ENCODE measurements at regions not wholly inside any gene's neighbourhood (a gene's known extent, or its start where the extent isn't known, plus 50 kb on each side); places are given as distances from the start of the nearest gene placed in this dataset.

GRCh38 chr1:58155418-58156123, 391.0 kb downstream of the OMA1 start:
- no peaks in the 10 kb centered on the region for H3K9me3 ChIP-seq
- TF ChIP-seq POLR2A (IDR thresholded peaks at IDR 0.05): no peak
- no peak for TF ChIP-seq CTCF (IDR thresholded peaks at IDR 0.05)
- no peak overlapping the region for H3K4me3 ChIP-seq
- no peaks in the 10 kb centered on the region for H3K4me1 ChIP-seq
- 72 to 74% methylated on average over 7 of the region's 7 CpGs for WGBS, 2 donors
- no peaks in the 10 kb centered on the region for H3K36me3 ChIP-seq (replicated peaks in 1 of 2; ENCODE audit: insufficient read depth in 1 of 2, low read depth in 2 of 2)
- no peak overlapping the region for H3K27ac ChIP-seq
- H3K27me3 ChIP-seq: no peaks in the 10 kb centered on the region
- intact Hi-C loops (cut with DNase I): no loop called here
- ATAC-seq (no peak), DNase-seq (no peak)

GRCh38 chr1:58154256-58154655, 392.3 kb downstream of the OMA1 start:
- TF ChIP-seq POLR2A (IDR thresholded peaks at IDR 0.05): no peak
- no peak for TF ChIP-seq CTCF (IDR thresholded peaks at IDR 0.05)
- DNase-seq (no peak), ATAC-seq (no peak)
- Histone ChIP-seq H3K27ac (no peak overlapping the region), H3K36me3 (replicated peaks in 1 of 2; ENCODE audit: insufficient read depth in 1 of 2, low read depth in 2 of 2) (no peaks in the 10 kb centered on the region), H3K4me3 (no peak overlapping the region), H3K27me3 (no peaks in the 10 kb centered on the region), H3K9me3 (no peaks in the 10 kb centered on the region), H3K4me1 (no peaks in the 10 kb centered on the region)
- 70 to 73% methylated on average over 2 of the region's 2 CpGs for WGBS, 2 donors
- intact Hi-C loops (cut with DNase I): no loop called here

GRCh38 chr1:58152697-58153096, 393.8 kb downstream of the OMA1 start:
- no peaks in the 10 kb centered on the region for H3K36me3 ChIP-seq (replicated peaks in 1 of 2; ENCODE audit: insufficient read depth in 1 of 2, low read depth in 2 of 2)
- WGBS, 2 donors: 45 to 51% methylated on average over 3 of the region's 3 CpGs
- no peaks in the 10 kb centered on the region for H3K27me3 ChIP-seq
- intact Hi-C loops (cut with DNase I): no loop called here
- DNase-seq (no peak), ATAC-seq (no peak)
- no peaks in the 10 kb centered on the region for H3K9me3 ChIP-seq
- no peaks in the 10 kb centered on the region for H3K4me1 ChIP-seq
- H3K4me3 ChIP-seq: no peak overlapping the region
- TF ChIP-seq POLR2A (IDR thresholded peaks at IDR 0.05) (no peak), CTCF (IDR thresholded peaks at IDR 0.05) (no peak)
- no peak overlapping the region for H3K27ac ChIP-seq

- TF ChIP-seq POLR2A (IDR thresholded peaks at IDR 0.05) (no peak), CTCF (IDR thresholded peaks at IDR 0.05) (no peak)
- ATAC-seq (no peak), DNase-seq (no peak)
- H3K27me3 ChIP-seq: no peaks in the 10 kb centered on the region
- H3K4me3 ChIP-seq: no peak overlapping the region
- H3K4me1 ChIP-seq: no peaks in the 10 kb centered on the region
- intact Hi-C loops (cut with DNase I): no loop called here
- WGBS, 2 donors: 50 to 65% methylated on average over 6 of the region's 6 CpGs
- no peaks in the 10 kb centered on the region for H3K9me3 ChIP-seq
- H3K27ac ChIP-seq: no peak overlapping the region
- H3K36me3 ChIP-seq (replicated peaks in 1 of 2; ENCODE audit: insufficient read depth in 1 of 2, low read depth in 2 of 2): no peaks in the 10 kb centered on the region
Observed at GRCh38 chr1:58149271-58149812, 397.2 kb downstream of the OMA1 start.

All from body of pancreas (tissue), 4 donors.